ENCODE measurements at regions not wholly inside any gene's neighbourhood (a gene's known extent, or its start where the extent isn't known, plus 50 kb on each side); places are given as distances from the start of the nearest gene placed in this dataset.

DNA sequence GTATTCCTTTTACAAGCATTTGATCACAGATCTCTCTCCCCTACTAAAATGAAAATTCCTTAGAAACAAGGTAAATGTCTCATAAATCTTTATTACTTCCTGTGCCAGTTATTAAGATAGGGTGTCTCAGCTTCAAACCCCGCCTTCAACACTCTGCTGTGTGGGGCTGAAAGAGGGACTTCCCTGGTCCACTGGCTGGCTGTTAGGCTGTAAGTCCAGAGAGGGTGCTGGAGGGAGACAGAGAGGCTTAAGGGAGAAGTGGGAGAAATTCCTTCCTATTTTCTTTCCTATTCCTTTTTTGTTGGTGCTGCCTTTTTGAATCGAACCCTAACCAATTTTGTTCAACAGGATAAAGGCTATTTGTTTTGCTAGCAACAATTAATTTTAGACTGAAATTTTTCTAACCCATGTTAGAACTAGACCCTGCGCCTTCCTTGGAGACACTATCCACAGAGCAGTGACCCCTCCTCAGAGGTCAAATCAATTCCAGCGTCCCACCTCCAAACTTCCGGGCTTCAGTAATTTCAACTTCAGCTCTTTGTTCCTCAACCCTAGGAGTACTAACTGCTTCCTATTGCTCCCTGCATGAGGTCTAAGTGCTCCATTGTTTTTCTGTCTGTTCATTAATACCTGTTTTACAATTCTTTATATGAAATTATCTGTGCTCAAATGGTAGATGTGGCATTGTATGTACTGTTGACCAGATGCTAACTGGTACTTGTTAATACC lies 207.5 kb upstream of the OPRM1 start:
- FAIRE-seq = no peak
- TF ChIP-seq TAF1 (IDR thresholded peaks at IDR 0.05; ENCODE audit: borderline replicate concordance, low read depth, low read length) (no peak), POLR2AphosphoS5 (IDR thresholded peaks at IDR 0.05; ENCODE audit: low read depth, low read length) (no peak), POLR2A (IDR thresholded peaks at IDR 0.05; ENCODE audit: low read depth, low read length) (no peak)
- no peak for DNase-seq (ENCODE audit: insufficient read length)

DNA sequence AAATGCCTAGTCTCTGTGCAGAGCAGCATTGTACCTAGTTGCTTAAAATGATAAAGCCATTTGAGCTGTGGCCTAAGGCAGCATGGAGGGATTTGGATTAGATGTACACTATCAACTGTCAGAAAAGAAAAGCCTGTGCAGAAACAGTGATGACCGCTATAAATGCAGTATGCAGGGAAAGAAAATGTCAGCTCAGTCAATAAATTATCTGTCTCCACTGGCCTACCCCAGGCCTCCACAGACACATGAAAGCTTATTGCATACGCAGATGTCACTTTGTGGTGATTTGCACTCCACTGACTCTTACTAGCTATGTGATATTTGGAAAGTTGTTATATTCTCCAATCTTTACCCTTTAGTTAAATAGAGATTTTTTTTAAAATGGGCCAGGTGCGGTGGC lies 221.9 kb upstream of the OPRM1 start:
- no peak for TF ChIP-seq POLR2A (IDR thresholded peaks at IDR 0.05; ENCODE audit: low read depth, low read length)
- no peak for TF ChIP-seq TAF1 (IDR thresholded peaks at IDR 0.05; ENCODE audit: borderline replicate concordance, low read depth, low read length)
- TF ChIP-seq POLR2AphosphoS5 (IDR thresholded peaks at IDR 0.05; ENCODE audit: low read depth, low read length) = no peak
- DNase-seq (ENCODE audit: insufficient read length) (no peak), FAIRE-seq (no peak)

DNA sequence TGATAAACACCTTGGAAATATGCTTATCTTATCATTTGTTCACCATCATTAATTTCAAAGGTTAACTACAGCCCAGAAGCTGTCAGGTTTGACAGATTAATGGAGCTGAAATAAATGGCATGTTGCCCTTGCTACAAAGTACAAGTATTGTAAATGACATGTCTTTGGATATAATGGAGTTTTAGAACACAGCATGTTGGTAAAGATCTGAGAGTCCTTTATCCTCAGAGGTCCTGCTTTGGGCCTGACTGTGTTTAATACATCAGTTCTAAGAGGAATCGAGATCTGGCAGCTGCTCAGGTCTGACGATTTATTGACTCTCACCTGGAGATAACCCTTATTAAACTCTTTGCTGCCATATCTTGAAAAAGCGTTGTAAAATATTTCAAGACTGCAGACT lies 222.7 kb upstream of the OPRM1 start:
- no peak for FAIRE-seq
- DNase-seq (ENCODE audit: insufficient read length) = no peak
- no peak for TF ChIP-seq TAF1 (IDR thresholded peaks at IDR 0.05; ENCODE audit: borderline replicate concordance, low read depth, low read length)
- no peak for TF ChIP-seq POLR2AphosphoS5 (IDR thresholded peaks at IDR 0.05; ENCODE audit: low read depth, low read length)
- TF ChIP-seq POLR2A (IDR thresholded peaks at IDR 0.05; ENCODE audit: low read depth, low read length) = no peak

DNA sequence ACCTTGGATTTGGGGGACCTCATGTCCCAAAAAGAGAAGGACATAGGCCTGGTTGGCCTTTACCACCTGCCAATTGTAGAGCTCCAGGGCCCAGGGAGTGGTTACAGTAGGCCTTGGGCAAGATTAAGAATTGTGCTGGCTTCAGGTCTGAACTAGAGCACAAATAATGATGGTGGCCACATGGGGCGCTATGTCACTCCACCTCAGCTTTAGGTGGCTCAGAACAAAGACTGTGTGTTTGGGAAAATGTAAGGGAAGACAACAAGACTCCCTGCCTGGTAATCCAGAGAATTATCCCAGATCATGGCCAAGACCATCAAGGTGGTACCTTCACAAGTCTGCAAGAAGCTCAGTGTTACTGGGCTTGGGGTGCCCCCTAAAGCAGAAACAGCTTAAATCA lies 224.9 kb upstream of the OPRM1 start:
- DNase-seq (ENCODE audit: insufficient read length) (no peak), FAIRE-seq (no peak)
- TF ChIP-seq TAF1 (IDR thresholded peaks at IDR 0.05; ENCODE audit: borderline replicate concordance, low read depth, low read length) (no peak), POLR2AphosphoS5 (IDR thresholded peaks at IDR 0.05; ENCODE audit: low read depth, low read length) (no peak), POLR2A (IDR thresholded peaks at IDR 0.05; ENCODE audit: low read depth, low read length) (no peak)

DNA sequence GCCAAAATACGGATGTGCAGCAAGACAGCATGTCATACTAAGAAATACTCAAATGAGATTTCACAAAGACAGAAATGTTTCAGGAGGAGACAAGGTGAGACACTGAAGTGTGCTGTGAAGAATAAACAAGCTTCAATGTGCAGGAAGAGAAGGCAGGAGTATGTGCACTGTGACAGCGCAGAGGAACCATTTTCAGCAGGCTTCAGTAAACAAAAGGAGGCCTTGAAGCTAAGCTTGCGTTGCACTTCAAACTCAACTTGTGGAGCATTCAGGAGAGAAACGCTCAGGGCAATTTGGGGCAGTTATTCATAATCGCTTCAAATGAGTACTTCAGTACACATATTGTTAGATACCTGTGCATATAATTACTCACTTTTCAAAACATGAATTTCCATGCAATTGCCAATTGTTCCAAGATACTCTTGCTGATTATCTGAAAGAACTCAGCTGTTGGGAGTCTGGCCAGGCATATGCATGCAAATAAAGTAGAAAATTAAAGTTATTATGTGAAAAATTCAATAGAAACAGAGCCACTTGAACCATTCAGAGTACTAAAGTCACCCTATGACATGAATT lies 234.2 kb upstream of the OPRM1 start:
- no peak for FAIRE-seq
- no peak for TF ChIP-seq POLR2A (IDR thresholded peaks at IDR 0.05; ENCODE audit: low read depth, low read length)
- no peak for TF ChIP-seq POLR2AphosphoS5 (IDR thresholded peaks at IDR 0.05; ENCODE audit: low read depth, low read length)
- no peak for TF ChIP-seq TAF1 (IDR thresholded peaks at IDR 0.05; ENCODE audit: borderline replicate concordance, low read depth, low read length)
- no peak for DNase-seq (ENCODE audit: insufficient read length)

DNA sequence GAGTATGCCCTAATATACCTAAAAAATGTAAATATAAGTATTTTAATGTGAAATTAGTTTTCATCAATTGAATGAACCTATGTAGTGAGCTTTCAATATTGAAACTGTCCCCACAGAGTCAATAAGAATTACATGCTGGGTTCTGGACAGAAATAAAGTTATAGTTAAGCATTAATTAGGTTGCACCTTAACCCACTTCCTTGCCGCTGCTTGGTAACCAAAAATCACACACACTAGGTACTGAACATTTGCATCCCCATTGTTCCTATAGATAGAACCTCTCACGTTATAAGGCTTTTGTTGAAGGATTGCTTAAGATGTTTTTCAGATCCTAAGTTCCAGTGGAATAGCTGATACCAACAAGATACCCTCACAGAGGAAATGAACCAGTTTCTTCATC lies 237.1 kb upstream of the OPRM1 start:
- FAIRE-seq (no peak), DNase-seq (ENCODE audit: insufficient read length) (no peak)
- TF ChIP-seq TAF1 (IDR thresholded peaks at IDR 0.05; ENCODE audit: borderline replicate concordance, low read depth, low read length) (no peak), POLR2AphosphoS5 (IDR thresholded peaks at IDR 0.05; ENCODE audit: low read depth, low read length) (no peak), POLR2A (IDR thresholded peaks at IDR 0.05; ENCODE audit: low read depth, low read length) (no peak)

DNA sequence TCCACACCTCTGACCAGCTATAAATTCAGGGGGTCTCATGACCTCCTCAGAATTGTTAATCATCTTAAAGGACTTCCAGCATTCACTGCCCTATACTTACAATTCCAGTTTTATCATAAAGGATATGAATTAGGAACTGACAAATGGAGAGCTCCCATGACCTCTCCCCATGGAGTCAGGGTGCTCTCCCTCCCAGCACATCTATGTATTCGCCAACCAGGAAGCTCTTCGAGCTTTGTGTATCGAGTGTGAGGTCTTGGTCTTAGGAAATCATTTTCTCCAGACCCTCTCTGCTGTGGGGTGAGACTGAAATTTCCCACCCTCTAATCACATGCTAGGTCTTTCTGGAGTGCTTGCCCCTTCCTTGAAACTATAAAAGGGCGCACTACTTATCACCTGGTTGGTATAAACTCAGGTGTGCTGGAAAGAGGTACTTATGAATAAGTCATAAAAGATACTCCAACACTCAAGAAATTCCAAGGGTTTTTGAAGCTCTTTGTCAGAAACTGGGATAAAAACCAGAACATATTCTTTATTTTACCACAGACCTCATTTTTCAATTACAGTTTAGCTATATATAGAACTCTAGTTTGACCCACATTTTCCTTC lies 238.4 kb upstream of the OPRM1 start:
- no peak for FAIRE-seq

DNA sequence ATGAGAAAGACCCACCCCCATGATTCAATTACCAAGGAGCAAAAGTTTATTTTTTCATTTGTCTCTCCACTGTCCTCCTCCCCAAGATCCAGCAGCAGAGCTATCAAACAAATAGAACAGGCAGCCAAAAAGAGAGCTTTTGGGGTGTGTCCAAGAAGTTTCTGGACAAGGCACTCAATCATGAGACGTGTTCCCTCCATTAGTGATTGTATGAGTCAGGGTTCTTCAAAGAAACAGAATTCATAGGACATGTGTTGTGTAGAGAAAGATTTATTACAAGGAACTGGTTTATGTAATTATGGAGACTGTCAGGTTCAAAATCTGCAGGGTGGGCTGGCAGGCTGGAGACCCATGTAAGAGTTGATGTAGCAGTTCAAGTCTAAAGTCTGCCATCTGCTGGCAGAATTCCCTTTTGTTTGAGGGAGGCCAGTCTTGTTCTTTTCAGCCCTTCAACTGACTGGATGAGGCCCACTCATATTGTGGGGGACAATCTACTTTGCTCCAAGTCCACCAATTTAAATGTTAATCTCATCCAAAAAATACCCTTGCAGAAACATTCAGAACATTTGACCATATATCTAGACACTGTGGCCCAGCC lies 248.1 kb upstream of the OPRM1 start:
- FAIRE-seq (no peak), DNase-seq (ENCODE audit: insufficient read length) (no peak)
- no peak for TF ChIP-seq POLR2AphosphoS5 (IDR thresholded peaks at IDR 0.05; ENCODE audit: low read depth, low read length)
- no peak for TF ChIP-seq POLR2A (IDR thresholded peaks at IDR 0.05; ENCODE audit: low read depth, low read length)
- TF ChIP-seq TAF1 (IDR thresholded peaks at IDR 0.05; ENCODE audit: borderline replicate concordance, low read depth, low read length) = no peak

More for the DNA sequence above, 238.4 kb upstream of the OPRM1 start:
- DNase-seq (ENCODE audit: insufficient read length) = no peak
- TF ChIP-seq TAF1 (IDR thresholded peaks at IDR 0.05; ENCODE audit: borderline replicate concordance, low read depth, low read length) (no peak), POLR2A (IDR thresholded peaks at IDR 0.05; ENCODE audit: low read depth, low read length) (no peak), POLR2AphosphoS5 (IDR thresholded peaks at IDR 0.05; ENCODE audit: low read depth, low read length) (no peak)

DNA sequence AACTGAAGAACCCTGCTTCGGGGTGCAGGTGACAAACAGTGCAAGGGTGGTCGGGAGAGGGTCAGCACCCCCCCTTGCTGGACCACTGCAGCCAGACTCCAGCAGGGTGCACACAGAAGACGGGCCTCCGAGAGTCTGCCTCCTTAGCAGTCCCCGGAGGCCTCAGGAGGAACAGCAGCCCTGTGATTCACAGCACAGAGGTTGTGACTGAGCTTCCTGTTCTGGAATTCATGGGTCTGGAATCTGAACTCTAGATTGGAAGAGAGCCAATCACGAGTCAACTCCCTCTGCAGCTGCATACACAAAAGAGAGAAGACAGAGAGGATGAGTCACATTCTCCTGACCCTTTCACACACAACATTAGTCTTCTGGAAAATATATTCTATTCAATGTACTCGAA lies 249.0 kb upstream of the OPRM1 start:
- TF ChIP-seq POLR2AphosphoS5 (IDR thresholded peaks at IDR 0.05; ENCODE audit: low read depth, low read length) (no peak), POLR2A (IDR thresholded peaks at IDR 0.05; ENCODE audit: low read depth, low read length) (no peak), TAF1 (IDR thresholded peaks at IDR 0.05; ENCODE audit: borderline replicate concordance, low read depth, low read length) (no peak)
- DNase-seq (ENCODE audit: insufficient read length) = no peak
- no peak for FAIRE-seq

DNA sequence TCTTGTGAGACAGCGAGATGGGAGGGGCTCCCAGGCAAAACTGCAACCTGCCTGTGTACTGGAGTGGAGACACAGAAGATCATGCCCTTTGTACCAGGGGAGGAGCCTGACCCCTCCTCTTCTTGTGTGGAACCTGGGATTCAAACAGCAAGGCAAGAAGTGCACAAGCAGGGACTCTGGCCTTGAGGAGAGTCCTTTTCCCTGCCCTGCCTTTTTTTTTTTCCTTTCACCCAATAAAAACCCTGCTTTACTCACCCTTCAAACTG lies 251.8 kb upstream of the OPRM1 start:
- no peak for TF ChIP-seq TAF1 (IDR thresholded peaks at IDR 0.05; ENCODE audit: borderline replicate concordance, low read depth, low read length)
- TF ChIP-seq POLR2A (IDR thresholded peaks at IDR 0.05; ENCODE audit: low read depth, low read length) = no peak
- TF ChIP-seq POLR2AphosphoS5 (IDR thresholded peaks at IDR 0.05; ENCODE audit: low read depth, low read length) = no peak
- FAIRE-seq = no peak
- no peak for DNase-seq (ENCODE audit: insufficient read length)

DNA sequence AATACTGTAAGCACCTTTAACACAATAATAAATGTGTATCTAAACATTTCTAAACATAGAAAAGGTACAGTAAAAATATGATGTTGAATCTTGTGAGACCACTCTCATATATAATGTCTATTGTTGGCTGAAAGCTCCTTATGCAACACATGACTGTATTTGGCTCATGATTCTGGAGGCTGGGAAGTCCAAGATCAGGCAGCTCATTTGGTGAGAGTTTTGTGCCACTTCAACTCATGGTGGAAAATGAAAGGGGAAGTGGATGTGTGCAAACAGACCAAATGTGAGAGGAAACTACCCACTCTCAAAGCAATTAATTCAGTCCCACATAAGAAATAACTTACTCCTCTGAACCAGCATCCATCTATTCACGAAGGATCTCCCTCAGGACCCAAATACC lies 257.7 kb upstream of the OPRM1 start:
- no peak for TF ChIP-seq POLR2A (IDR thresholded peaks at IDR 0.05; ENCODE audit: low read depth, low read length)
- no peak for TF ChIP-seq POLR2AphosphoS5 (IDR thresholded peaks at IDR 0.05; ENCODE audit: low read depth, low read length)
- no peak for TF ChIP-seq TAF1 (IDR thresholded peaks at IDR 0.05; ENCODE audit: borderline replicate concordance, low read depth, low read length)
- no peak for FAIRE-seq

DNA sequence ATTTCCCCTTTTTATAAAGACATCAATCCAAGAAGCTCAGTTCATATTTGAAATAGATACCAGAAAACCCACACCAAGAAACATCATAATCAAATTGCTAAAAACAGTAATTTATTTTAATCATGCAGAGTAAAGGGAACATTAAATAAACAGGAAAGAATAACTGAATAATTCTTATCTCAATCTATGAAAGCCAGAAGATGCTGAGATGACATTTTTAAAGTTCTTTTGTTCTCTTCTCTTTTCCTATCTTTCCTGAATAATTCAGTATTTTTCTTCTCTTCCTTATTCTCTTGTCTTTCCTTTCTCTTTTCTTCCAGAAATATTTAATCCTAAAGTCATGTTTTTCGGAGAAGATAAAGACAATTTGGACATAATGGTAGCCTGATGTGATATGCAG lies 259.0 kb upstream of the OPRM1 start:
- FAIRE-seq = no peak
- TF ChIP-seq POLR2A (IDR thresholded peaks at IDR 0.05; ENCODE audit: low read depth, low read length) = no peak
- TF ChIP-seq TAF1 (IDR thresholded peaks at IDR 0.05; ENCODE audit: borderline replicate concordance, low read depth, low read length) = no peak
- no peak for TF ChIP-seq POLR2AphosphoS5 (IDR thresholded peaks at IDR 0.05; ENCODE audit: low read depth, low read length)

More for the DNA sequence above, 257.7 kb upstream of the OPRM1 start:
- no peak for DNase-seq (ENCODE audit: insufficient read length)

More for the DNA sequence above, 259.0 kb upstream of the OPRM1 start:
- no peak for DNase-seq (ENCODE audit: insufficient read length)

Measured in GM12892 (cell line).